Kidney glomerular epithelial cell (primary cell): ENCODE measurements at regions not wholly inside any gene's neighbourhood (a gene's known extent, or its start where the extent isn't known, plus 50 kb on each side); places are given as distances from the start of the nearest gene placed in this dataset.
A peak's percentile ranks its signal among the peaks of the same experiment; 100 is the strongest.

Source experiments
- DNase-seq: peaks from one replicate; lab custom pipeline; 2025; lab: John Stamatoyannopoulos, UW

- DNase-seq = peak; percentile 76
Measured at GRCh38 chr7:17130281-17131059, 168.0 kb upstream of the AHR start.

DNA sequence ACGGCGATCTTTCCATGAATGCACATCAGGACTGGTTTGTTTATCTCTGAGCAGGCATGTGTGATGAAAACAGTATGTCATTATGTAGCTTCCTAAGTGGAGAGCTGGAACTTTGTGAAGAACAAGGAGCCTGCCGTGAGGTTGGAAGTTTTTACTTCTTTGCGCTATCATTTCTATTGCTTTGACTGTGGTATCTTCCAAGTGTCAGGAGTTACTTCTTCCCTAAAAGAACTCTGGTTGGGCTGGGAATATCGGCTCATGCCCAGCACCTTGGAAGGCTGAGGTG, 167.4 kb upstream of the AHR start:
- peak; percentile 43 for DNase-seq

DNA sequence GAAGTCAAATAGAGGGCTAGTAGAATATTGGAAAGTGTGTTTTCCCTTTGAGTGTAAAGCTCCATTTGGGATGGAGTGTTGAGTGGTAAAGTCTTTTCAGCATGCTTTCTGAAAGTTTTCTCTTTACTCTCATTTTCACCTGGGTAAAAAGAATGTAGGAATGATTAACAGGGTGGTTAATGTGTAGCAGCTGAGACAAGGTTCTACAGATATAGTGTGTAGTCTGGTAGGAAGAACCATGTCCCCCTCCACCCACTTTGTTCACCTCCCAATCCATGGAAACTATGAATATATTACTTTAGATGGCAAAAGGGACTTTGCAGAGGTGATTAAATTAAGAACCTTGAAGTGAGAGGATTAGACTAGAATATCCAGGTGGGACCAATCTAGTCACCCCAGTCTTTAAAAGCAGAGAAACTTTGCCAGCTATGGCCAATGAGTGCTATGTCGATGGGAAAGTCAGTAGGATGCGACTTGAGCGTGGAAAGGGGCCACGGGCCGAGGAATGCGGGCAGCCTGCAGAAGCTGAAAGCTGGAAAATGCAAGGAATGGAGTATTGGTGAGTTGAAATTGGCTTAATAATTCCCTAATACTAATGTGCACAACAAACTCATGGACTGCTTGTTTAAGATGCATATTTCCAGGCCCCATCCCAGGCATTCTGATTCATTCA, 166.3 kb upstream of the AHR start:
- peak; percentile 16 for DNase-seq

- DNase-seq = no peak
Measured at GRCh38 chr7:17132726-17133125, 165.7 kb upstream of the AHR start.

- no peak for DNase-seq
Measured at GRCh38 chr7:17133977-17134376, 164.5 kb upstream of the AHR start.

GRCh38 chr7:17134786-17135185, 163.7 kb upstream of the AHR start:
- no peak for DNase-seq

GRCh38 chr7:17136126-17136525, 162.3 kb upstream of the AHR start:
- DNase-seq = no peak

DNA sequence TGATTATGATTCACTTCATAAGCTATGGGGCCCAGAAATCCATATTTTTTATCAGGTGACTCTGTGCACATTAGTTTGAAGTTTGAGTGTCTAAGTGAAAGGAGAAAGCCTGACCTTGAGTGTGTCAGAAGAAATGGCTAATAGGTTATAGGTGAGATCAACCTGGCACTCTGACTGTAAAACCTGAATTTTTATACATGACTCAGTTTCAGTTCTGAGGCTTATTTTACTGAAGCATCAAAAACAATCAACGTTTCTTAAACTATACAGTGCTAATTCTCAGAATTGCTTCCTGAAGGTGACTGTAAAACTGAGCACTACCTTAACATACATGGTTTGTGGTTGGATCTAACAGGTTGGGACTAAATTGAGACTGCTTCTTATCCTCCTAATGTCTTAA, 159.4 kb upstream of the AHR start:
- DNase-seq = no peak

- no peak for DNase-seq
Measured at GRCh38 chr7:17140406-17140805, 158.0 kb upstream of the AHR start.

DNA sequence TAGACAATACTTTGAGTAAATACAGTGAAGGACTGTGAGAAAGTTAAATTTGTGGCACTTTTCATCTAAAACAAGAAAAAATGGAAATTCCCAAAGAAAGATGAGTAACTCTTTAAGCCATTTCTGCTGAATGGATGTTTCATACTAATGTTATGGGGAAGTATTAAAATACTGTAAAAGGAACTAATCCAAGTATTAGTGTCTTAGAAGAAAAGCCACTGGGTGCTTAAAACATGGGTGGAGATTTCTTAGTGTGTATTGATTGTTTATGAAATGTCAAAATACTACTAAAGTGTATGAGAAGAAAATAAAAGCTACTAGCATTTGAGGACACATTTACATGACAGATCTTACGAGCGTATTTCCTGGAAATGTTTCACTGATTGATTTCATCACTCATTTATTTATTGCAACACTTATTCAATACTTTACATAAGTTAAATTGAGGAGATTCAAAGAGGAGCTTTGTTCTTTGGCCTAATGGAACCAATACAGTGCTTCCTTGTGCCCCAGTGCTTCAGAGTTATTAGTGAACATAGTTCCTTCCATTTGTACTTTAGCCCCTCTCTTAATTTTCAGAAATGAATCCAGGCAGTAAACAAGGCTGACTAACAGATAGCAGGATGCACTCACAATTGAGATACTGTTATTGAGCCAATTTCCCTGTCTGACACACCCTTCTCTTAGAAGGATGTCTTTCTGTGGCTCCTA, 155.5 kb upstream of the AHR start:
- DNase-seq = peak; percentile 53

DNA sequence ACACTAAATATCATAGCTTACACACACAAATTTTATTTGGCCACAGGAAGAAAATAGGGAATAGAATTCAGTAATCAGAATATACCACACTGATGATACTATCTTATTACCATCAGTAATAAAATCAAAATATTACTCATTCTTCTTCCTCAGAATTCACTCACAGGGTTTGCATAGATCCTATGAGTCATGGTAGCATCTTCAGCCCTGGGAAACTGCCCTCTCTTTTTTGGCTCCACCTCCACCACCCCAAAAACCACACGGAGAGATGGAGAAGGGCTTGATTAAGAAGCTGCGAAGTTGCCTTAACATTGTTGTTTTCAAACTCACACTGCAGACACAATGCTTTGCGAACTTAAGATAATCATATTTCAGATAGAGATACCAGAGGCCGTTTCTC, 154.1 kb upstream of the AHR start:
- DNase-seq = no peak

- no peak for DNase-seq
Measured at GRCh38 chr7:17146621-17147020, 151.8 kb upstream of the AHR start.

GRCh38 chr7:17147409-17147808, 151.0 kb upstream of the AHR start:
- DNase-seq = peak; percentile 7

DNA sequence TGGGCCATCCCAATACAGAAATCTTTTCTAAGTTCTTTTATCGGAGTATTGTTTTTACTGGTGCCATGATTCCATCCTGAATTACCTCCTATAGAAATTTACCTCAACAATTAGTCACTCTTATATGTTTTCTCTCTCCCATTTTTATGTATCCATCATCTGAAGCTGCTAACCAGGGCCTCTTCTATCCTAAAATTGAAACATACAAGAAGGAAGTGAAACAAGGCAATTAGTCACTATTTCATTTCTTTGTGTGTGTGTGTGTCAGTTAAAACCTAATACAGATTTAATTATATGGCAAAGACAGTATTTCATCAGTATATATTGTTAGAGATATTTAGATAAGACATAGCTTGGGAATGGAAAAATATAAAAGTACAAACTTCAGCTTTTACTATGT, 148.4 kb upstream of the AHR start:
- no peak for DNase-seq

DNA sequence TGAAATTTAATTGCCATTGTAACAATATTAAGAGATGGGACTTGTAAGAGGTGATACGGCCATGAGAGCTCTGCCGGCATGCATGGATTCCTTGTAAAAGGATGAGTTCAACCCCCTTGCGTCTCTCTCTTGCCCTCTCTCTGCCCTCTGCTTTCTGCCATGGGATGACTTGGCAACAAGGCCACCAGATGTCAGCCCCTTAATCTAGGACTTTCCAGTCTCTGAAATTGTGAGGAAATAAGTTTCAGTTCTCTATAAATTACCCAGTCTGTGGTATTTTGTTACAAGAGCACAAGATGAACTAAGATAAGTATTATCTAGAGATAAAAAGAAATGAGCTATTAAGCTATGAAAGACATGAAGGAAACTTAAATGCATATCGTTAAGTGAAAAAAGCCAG, 145.7 kb upstream of the AHR start:
- DNase-seq = no peak

DNA sequence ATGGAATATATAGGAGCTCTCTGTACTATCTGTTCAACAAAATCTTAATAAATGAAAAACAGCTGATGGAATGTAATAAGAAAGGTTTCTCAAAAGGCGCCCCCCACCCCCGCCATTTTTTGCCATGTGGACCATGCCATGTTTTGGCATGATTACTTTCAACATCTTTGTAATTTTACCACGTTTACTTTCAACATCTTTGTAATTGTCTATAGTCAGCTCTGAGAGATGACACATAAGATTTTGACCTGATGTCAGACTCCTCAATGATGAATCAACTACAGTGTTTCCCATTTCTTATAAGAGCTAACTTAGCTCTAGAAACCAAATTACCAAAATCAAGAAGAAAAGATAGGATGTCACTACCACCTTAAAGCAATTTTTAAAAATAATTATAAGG, 144.9 kb upstream of the AHR start:
- DNase-seq = no peak

GRCh38 chr7:17155529-17155928, 142.9 kb upstream of the AHR start:
- DNase-seq = no peak

DNA sequence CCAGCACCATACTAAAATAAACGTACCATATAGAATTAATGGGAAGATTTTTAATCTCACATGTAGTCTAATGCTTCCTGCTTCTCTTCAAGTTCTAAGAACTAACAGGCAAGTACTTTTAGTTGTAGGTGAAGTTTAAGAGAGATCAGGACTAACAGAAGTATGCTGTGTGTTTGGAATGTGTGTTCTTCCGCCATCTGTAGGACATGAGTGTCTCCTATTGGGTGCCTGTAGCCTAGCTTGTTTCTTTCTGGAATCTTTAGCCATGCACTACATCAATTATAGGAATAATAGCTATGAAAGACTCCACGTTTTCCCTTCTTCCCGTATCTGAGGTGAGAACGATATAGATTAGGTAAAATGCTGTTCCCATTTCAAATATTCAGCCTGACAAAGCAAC, 140.2 kb upstream of the AHR start:
- no peak for DNase-seq

DNA sequence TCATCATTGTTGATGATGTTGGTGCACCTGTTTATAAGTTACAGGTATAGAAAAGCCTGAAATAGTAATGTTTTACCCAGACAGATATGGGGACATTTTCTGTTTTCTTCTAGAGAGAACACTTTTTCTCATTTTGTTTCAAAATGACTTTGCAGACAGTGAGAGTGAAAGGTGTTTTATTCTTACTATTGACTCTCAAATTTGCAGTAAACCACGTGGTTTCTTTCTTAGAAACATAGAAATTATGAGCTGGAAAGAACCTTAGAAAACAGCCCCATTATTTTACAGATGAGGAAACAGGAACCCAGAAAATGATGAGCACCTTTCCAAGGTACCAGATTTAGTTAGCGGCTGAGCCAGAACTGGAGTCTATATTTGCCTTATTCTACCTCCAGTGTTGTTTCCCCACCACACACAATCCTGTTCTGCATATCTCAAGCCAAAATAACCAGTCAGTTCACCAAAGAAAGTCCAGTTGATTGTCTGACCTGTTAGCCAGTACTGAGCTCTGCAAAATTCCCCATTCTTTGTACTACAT, 138.9 kb upstream of the AHR start:
- DNase-seq = no peak

DNA sequence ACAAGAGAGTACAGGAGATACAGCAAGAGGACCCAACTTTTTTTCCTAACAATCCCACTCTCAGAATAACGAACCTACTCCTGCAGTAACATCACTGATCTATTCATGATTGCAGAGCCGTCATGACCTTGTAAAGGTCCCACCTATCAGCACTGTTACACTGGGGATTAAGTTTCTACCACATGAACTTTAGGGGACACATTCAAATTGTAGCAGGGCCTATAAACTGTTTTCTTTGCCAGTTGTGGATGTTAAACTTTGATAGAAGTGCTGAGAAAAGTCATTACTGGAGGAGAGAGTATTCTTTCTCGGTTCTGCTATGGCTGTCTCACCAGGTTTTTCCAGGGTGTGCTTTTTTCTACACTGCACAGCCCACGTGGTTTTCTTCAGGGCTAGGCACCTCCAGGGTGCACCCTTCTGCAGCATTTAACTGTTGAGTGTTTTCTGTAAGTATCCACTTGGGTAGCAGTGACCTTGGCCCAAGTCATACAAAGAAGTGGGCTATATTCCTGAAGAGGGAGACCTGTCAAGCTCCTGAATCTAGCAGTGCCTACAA, 131.6 kb upstream of the AHR start:
- no peak for DNase-seq

GRCh38 chr7:17168416-17168815, 130.0 kb upstream of the AHR start:
- DNase-seq = no peak

DNA sequence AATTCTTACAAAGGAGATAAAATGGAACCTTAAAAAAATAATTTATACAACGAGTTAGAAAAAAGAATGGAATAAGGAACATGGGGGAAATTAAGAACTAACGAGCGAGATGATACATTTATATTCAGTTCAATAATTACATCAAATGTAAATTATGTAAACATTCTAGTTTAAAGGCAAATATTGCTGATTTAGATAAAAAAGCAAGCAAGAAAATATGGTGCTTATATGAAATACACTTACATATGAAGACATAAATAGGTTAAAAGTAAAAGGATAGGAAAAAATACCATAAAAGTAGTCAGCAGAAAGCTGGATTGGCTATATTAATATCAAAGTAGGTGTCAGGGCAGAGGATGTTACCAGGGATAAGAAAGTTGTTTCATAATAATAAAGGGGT, 127.0 kb upstream of the AHR start:
- DNase-seq = no peak
